Neural cell (in vitro differentiated cells): ENCODE measurements at regions not wholly inside any gene's neighbourhood (a gene's known extent, or its start where the extent isn't known, plus 50 kb on each side); places are given as distances from the start of the nearest gene placed in this dataset.

Experiments used
- POLR2AphosphoS5 ChIP-seq: IDR thresholded peaks from 2 replicates; pipeline ENCODE4 v1.6.1; 2012
- RAD21 ChIP-seq: fragments of 450-650 bp; conservative IDR thresholded peaks from 2 replicates; pipeline ENCODE4 v1.6.1; 2014; ENCODE audit warnings: antibody characterized with exemption, mild to moderate bottlenecking, moderate library complexity
- TAF1 ChIP-seq: IDR thresholded peaks from 2 replicates; pipeline ENCODE4 v1.6.1; 2012; ENCODE audit warnings: low read depth
- TF ChIP-seq, protein P1 (sequence below): fragments of 450-650 bp; IDR thresholded peaks from 2 replicates; pipeline ENCODE4 v1.5.1; 2014; ENCODE audit warnings: antibody characterized with exemption, mild to moderate bottlenecking, moderate library complexity; ENCODE audit not compliant: poor library complexity, severe bottlenecking

DNA sequence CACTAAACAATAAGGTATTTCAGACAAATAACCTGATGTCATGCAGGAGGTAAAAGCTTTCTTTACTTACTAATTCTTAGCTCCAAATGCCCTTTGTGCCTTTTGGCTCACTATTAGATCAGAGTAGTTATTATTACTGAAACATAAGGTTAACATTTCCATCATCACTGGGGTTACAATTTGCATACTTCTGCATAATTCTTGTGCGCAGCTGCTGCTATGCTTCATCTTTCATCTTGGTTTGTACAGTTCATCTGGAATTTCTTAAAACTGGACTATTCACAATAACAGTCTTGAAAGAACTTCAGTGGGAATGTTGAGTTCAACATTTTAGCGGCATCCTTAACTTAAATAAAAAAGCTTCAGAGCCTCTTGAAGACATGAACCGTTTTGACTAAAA, 383.2 kb upstream of the ADAMTS9 start:
- TF ChIP-seq, protein P1, sequence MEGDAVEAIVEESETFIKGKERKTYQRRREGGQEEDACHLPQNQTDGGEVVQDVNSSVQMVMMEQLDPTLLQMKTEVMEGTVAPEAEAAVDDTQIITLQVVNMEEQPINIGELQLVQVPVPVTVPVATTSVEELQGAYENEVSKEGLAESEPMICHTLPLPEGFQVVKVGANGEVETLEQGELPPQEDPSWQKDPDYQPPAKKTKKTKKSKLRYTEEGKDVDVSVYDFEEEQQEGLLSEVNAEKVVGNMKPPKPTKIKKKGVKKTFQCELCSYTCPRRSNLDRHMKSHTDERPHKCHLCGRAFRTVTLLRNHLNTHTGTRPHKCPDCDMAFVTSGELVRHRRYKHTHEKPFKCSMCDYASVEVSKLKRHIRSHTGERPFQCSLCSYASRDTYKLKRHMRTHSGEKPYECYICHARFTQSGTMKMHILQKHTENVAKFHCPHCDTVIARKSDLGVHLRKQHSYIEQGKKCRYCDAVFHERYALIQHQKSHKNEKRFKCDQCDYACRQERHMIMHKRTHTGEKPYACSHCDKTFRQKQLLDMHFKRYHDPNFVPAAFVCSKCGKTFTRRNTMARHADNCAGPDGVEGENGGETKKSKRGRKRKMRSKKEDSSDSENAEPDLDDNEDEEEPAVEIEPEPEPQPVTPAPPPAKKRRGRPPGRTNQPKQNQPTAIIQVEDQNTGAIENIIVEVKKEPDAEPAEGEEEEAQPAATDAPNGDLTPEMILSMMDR: no peak
- TF ChIP-seq RAD21 (no peak), POLR2AphosphoS5 (no peak), TAF1 (no peak)
